MM.1S (cell line): ENCODE measurements at regions not wholly inside any gene's neighbourhood (a gene's known extent, or its start where the extent isn't known, plus 50 kb on each side); places are given as distances from the start of the nearest gene placed in this dataset.

Source experiments
- CTCF ChIP-seq: fragments of 300-600 bp; sonication (generic); IDR thresholded peaks from 2 replicates; pipeline ENCODE4 v1.5.1; 2016; ENCODE audit warnings: antibody characterized with exemption, low read length, mixed read lengths
- EZH2 ChIP-seq: fragments of 300-600 bp; sonication (generic); optimal IDR thresholded peaks from 2 replicates; pipeline ENCODE3; 2017; ENCODE audit warnings: low read depth, mild to moderate bottlenecking, antibody characterized with exemption, low read length, mixed read lengths

- TF ChIP-seq EZH2 (no peak), CTCF (no peak)
Observed at GRCh38 chr14:53788566-53788965, 168.1 kb downstream of the BMP4 start.
